Endothelial cell of umbilical vein (primary cell): ENCODE measurements at regions not wholly inside any gene's neighbourhood (a gene's known extent, or its start where the extent isn't known, plus 50 kb on each side); places are given as distances from the start of the nearest gene placed in this dataset.

Experiments
- BruUV-seq: library from RNA; stranded (reverse); fragments of 400-500 nt; replicated peaks from 2 replicates; lab custom pipeline; 2021; lab: Mats Ljungman, UMichigan
- CTCF ChIA-PET: fragments of 300-600, 350-600 bp; sonication (Branson Sonifier 250); formaldehyde crosslinking; loops from one replicate; lab custom pipeline; 2021; ENCODE audit warnings: antibody characterized with exemption, inconsistent platforms; lab: Charles Lee
- POLR2A ChIA-PET: fragments of 300-600, 350-600 bp; sonication (Branson Sonifier 250); formaldehyde crosslinking; loops from one replicate; lab custom pipeline; 2021; ENCODE audit warnings: antibody characterized with exemption, inconsistent platforms; lab: Charles Lee
- DNase-seq: peaks from one replicate; pipeline ENCODE4 v3.0.0-alpha.2; 2011; ENCODE audit warnings: low read depth, low spot score
- FAIRE-seq: peaks from 2 replicates; lab custom pipeline; 2011; peaks lifted over from hg19 to GRCh38; lab: Jason Lieb, UNC
- H2AFZ ChIP-seq: 2 replicates; pipeline ENCODE4 v1.6.0; 2012; ENCODE audit warnings: low read depth, low read length, control low read depth, inconsistent platforms
- H3K27ac ChIP-seq: 2 replicates; pipeline ENCODE4 v1.5.1; 2011; ENCODE audit warnings: low read depth, mild to moderate bottlenecking, control low read depth, low read length, moderate library complexity; ENCODE audit not compliant: insufficient read depth
- H3K27me3 ChIP-seq, 2 experiments: 2 replicates each; pipeline versions ENCODE4 v1.6.0 to v1.6.1; 2011; ENCODE audit warnings: low read length in 2 of 2, mixed read lengths in 1 of 2; ENCODE audit not compliant: control insufficient read depth in 2 of 2, insufficient read depth in 2 of 2
- H3K36me3 ChIP-seq, 2 experiments: 2 replicates in 1 of 2; 3 replicates in 1 of 2; pipeline ENCODE4 v1.5.1; 2011; ENCODE audit warnings: low read length in 2 of 2, mild to moderate bottlenecking in 1 of 2, moderate library complexity in 1 of 2; ENCODE audit not compliant: control insufficient read depth in 2 of 2, insufficient read depth in 2 of 2; ENCODE audit errors: extremely low read depth in 1 of 2
- H3K4me1 ChIP-seq: 3 replicates; pipeline ENCODE4 v1.5.1; 2011; ENCODE audit warnings: mild to moderate bottlenecking, low read length; ENCODE audit not compliant: control insufficient read depth, insufficient read depth; ENCODE audit errors: extremely low read depth
- H3K4me2 ChIP-seq: 2 replicates; pipeline ENCODE4 v1.6.1; 2011; ENCODE audit warnings: low read length, control low read depth, mixed read lengths; ENCODE audit not compliant: insufficient read depth
- H3K4me3 ChIP-seq, 3 experiments: fragments of 200-600 bp in 1 of 3; sonication (generic), shearing (Covaris generic) in 1 of 3; replicated peaks in 1 of 3; 2 replicates each; pipeline ENCODE4 v1.5.1; 2011 to 2016; ENCODE audit warnings: control low read depth in 3 of 3, low read length in 3 of 3, mild to moderate bottlenecking in 2 of 3, inconsistent platforms in 1 of 3, low read depth in 1 of 3, moderate library complexity in 1 of 3; ENCODE audit not compliant: insufficient read depth in 1 of 3
- H3K79me2 ChIP-seq: 2 replicates; pipeline ENCODE4 v1.6.0; 2012; ENCODE audit warnings: low read length, inconsistent platforms; ENCODE audit not compliant: control insufficient read depth, insufficient read depth
- H3K9ac ChIP-seq: replicated peaks from 2 replicates; pipeline ENCODE3; 2011; ENCODE audit warnings: low read length, control low read depth; ENCODE audit not compliant: insufficient read depth; ENCODE audit errors: extremely low read depth
- H3K9me1 ChIP-seq: replicated peaks from 3 replicates; pipeline ENCODE4 v1.6.0; 2011; ENCODE audit warnings: mild to moderate bottlenecking, low read length; ENCODE audit not compliant: control insufficient read depth, insufficient read depth; ENCODE audit errors: extremely low read depth
- H3K9me3 ChIP-seq: replicated peaks from 2 replicates; pipeline ENCODE4 v1.5.1; 2012; ENCODE audit warnings: low read length, inconsistent platforms; ENCODE audit not compliant: control insufficient read depth, insufficient read depth
- H4K20me1 ChIP-seq: replicated peaks from 2 replicates; pipeline ENCODE3; 2011; ENCODE audit warnings: mild to moderate bottlenecking, low read length; ENCODE audit not compliant: control insufficient read depth, insufficient read depth; ENCODE audit errors: extremely low read depth
- EZH2 ChIP-seq: IDR thresholded peaks from 2 replicates; pipeline ENCODE4 v1.6.1; 2012; ENCODE audit warnings: borderline replicate concordance, low read depth, mild to moderate bottlenecking, moderate library complexity, low read length, inconsistent platforms; ENCODE audit not compliant: severe bottlenecking
- FOS ChIP-seq: IDR thresholded peaks from 2 replicates; pipeline ENCODE4 v1.6.1; 2011; ENCODE audit warnings: mild to moderate bottlenecking, low read length, moderate library complexity, borderline replicate concordance; ENCODE audit not compliant: insufficient read depth
- GATA2 ChIP-seq: IDR thresholded peaks from 2 replicates; pipeline ENCODE4 v1.7.0; 2011; ENCODE audit warnings: low read depth, mild to moderate bottlenecking, moderate library complexity, mixed read lengths, low read length; ENCODE audit not compliant: insufficient read length, insufficient read depth
- JUN ChIP-seq: IDR thresholded peaks from 2 replicates; pipeline ENCODE4 v1.6.1; 2011; ENCODE audit warnings: borderline replicate concordance, low read depth; ENCODE audit not compliant: insufficient read length, insufficient read depth
- MYC ChIP-seq: IDR thresholded peaks from one replicate; pipeline ENCODE4 v1.6.1; 2011; ENCODE audit warnings: mild to moderate bottlenecking, low read depth, low read length
- POLR2A ChIP-seq: IDR thresholded peaks from 2 replicates; pipeline ENCODE4 v1.6.1; 2012; ENCODE audit warnings: low read depth, mild to moderate bottlenecking, control low read depth, low read length
- POLR2AphosphoS5 ChIP-seq: IDR thresholded peaks from 2 replicates; pipeline ENCODE4 v1.6.1; 2012; ENCODE audit warnings: low read depth, mild to moderate bottlenecking, control low read depth, low read length, moderate library complexity; ENCODE audit not compliant: insufficient read depth
- dilution Hi-C: fragments of 300-500 bp; cut with MboI; formaldehyde crosslinking; loops from one replicate; pipeline ENCODE4 v1.15.0; 2019; ENCODE audit warnings: low sequenced_read_pairs; ENCODE audit not compliant: extremely low pct_ligation_motif_present
- intact Hi-C: fragments of 100-400 bp; cut with micrococcal nuclease; formaldehyde crosslinking; loops from one replicate; pipeline ENCODE4 v1.10.0; 2022
- TF ChIP-seq, protein P1 (sequence below): IDR thresholded peaks from 2 replicates; pipeline ENCODE4 v1.6.1; 2011; ENCODE audit not compliant: insufficient read depth, insufficient read length
- TF ChIP-seq, protein P2 (sequence below), 2 donors: IDR thresholded peaks; 1 replicate in 1 of 2; 2 replicates in 1 of 2; pipeline ENCODE4 v1.5.1; 2011; ENCODE audit warnings: low read length in 2 of 2, mild to moderate bottlenecking in 2 of 2, moderate library complexity in 2 of 2, control low read depth in 1 of 2, inconsistent platforms in 1 of 2, low read depth in 1 of 2; ENCODE audit not compliant: insufficient read depth in 1 of 2; ENCODE audit errors: extremely low read depth in 1 of 2

DNA sequence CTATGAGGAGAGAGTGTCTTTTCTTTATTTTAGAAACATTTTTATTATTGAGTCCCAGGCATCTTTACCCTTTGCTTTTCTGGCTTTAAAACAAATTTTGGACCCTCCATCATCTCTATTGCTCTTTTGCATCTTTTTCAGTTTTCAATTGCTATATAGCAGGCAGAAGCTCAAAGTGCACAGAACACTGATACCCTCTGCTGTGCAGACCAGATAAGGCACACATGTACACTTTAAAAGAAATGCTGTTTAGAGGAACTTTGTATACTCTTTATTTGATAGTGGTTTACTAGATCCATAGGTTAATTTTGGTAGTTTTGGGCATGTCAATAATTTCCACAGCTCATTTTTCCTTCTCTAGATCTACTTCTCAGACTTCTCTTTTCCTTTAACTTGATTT lies 324.2 kb downstream of the SH2D4B start:
- H3K9me3 ChIP-seq: no peaks in the 10 kb centered on the region
- intact Hi-C loops (no loop called here), dilution Hi-C loops (no loop called here)
- no peaks in the 10 kb centered on the region for H3K4me1 ChIP-seq
- no peak overlapping the region for H3K27ac ChIP-seq
- H3K27me3 ChIP-seq: no peaks in the 10 kb centered on the region
- H3K4me2 ChIP-seq: no peak overlapping the region
- DNase-seq: no peak
- BruUV-seq: no TSS peak
- ChIA-PET POLR2A (no interaction called here), CTCF (no interaction called here)
- TF ChIP-seq POLR2A: no peak
- TF ChIP-seq, protein P1, sequence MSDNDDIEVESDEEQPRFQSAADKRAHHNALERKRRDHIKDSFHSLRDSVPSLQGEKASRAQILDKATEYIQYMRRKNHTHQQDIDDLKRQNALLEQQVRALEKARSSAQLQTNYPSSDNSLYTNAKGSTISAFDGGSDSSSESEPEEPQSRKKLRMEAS: no peak
- TF ChIP-seq, protein P2, sequence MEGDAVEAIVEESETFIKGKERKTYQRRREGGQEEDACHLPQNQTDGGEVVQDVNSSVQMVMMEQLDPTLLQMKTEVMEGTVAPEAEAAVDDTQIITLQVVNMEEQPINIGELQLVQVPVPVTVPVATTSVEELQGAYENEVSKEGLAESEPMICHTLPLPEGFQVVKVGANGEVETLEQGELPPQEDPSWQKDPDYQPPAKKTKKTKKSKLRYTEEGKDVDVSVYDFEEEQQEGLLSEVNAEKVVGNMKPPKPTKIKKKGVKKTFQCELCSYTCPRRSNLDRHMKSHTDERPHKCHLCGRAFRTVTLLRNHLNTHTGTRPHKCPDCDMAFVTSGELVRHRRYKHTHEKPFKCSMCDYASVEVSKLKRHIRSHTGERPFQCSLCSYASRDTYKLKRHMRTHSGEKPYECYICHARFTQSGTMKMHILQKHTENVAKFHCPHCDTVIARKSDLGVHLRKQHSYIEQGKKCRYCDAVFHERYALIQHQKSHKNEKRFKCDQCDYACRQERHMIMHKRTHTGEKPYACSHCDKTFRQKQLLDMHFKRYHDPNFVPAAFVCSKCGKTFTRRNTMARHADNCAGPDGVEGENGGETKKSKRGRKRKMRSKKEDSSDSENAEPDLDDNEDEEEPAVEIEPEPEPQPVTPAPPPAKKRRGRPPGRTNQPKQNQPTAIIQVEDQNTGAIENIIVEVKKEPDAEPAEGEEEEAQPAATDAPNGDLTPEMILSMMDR (IDR thresholded peaks at IDR 0.05; ENCODE audit: extremely low read depth in 1 of 2, insufficient read depth in 1 of 2, low read depth in 1 of 2, low read length in 2 of 2): no peak
- no peak for TF ChIP-seq MYC
- no peak for TF ChIP-seq POLR2AphosphoS5
- no peak for TF ChIP-seq GATA2
- TF ChIP-seq FOS: no peak
- TF ChIP-seq JUN: no peak
- no peak for TF ChIP-seq EZH2
- H3K4me3 ChIP-seq: no peak overlapping the region
- no peaks in the 10 kb centered on the region for H3K9me1 ChIP-seq
- H4K20me1 ChIP-seq: no peaks in the 10 kb centered on the region
- H3K36me3 ChIP-seq: no peaks in the 10 kb centered on the region
- no peak overlapping the region for H2AFZ ChIP-seq
- no peak for FAIRE-seq
- no peak overlapping the region for H3K9ac ChIP-seq
- H3K79me2 ChIP-seq: no peaks in the 10 kb centered on the region
